ENCODE measurements at regions not wholly inside any gene's neighbourhood (a gene's known extent, or its start where the extent isn't known, plus 50 kb on each side); places are given as distances from the start of the nearest gene placed in this dataset.

DNA sequence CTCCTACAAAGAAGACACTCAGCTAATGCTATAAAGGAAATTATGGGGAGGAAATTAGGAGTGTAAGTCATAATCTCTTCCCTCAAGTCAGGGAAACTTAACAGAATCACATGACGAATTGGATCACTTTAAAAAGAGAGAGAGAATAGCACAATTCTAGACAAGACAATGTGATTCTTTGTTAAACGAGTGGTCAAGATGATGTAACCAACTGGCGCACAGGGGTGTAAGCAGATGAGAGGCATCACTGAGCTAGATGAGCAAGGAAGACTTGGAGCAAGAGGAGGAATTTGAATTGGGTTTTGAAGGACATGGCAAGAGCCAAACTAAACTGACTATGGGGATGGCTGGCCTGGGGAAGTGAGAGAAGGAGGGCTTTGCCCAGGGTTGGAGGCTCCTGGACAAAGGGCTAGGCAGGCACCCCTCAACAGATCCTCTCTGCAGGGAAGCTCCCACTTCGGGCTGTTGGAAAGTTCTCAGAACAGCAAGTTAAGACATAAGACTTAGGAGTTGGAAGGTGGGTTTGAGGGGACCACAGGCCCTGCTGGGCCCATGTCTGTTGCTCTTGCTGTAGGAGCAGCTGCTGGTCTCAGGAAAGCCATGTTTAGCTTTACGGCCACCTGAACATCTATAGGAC, 123.9 kb upstream of the GRIK3 start:
- TF ChIP-seq POLR2A (IDR thresholded peaks at IDR 0.05), result no peak
- TF ChIP-seq, protein P1, sequence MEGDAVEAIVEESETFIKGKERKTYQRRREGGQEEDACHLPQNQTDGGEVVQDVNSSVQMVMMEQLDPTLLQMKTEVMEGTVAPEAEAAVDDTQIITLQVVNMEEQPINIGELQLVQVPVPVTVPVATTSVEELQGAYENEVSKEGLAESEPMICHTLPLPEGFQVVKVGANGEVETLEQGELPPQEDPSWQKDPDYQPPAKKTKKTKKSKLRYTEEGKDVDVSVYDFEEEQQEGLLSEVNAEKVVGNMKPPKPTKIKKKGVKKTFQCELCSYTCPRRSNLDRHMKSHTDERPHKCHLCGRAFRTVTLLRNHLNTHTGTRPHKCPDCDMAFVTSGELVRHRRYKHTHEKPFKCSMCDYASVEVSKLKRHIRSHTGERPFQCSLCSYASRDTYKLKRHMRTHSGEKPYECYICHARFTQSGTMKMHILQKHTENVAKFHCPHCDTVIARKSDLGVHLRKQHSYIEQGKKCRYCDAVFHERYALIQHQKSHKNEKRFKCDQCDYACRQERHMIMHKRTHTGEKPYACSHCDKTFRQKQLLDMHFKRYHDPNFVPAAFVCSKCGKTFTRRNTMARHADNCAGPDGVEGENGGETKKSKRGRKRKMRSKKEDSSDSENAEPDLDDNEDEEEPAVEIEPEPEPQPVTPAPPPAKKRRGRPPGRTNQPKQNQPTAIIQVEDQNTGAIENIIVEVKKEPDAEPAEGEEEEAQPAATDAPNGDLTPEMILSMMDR (IDR thresholded peaks at IDR 0.05), result no peak
